A549 (cell line): ENCODE measurements at regions not wholly inside any gene's neighbourhood (a gene's known extent, or its start where the extent isn't known, plus 50 kb on each side); places are given as distances from the start of the nearest gene placed in this dataset.

Experiments
- ATAC-seq, 2 experiments: fragments of 200-7000 bp in 1 of 2; fragments of >200 bp in 1 of 2; cut with Nextera tagmentation in 1 of 2; cut with Tn5 transposase in 1 of 2; 3 replicates each; pipeline versions ENCODE4 v1.8.0 to v1.9.1; 2018 to 2020; ENCODE audit warnings: mild to moderate bottlenecking in 1 of 2, moderate library complexity in 1 of 2
- CTCF ChIA-PET: fragments of 300-600 bp; sonication (Branson Sonifier 250); formaldehyde crosslinking; extraction: SDS; loops from one replicate; lab custom pipeline; 2021; ENCODE audit warnings: antibody characterized with exemption, inconsistent platforms; lab: Yijun Ruan, JAX
- POLR2A ChIA-PET: fragments of 350-600 bp; formaldehyde crosslinking; extraction: SDS; loops from one replicate; lab custom pipeline; 2021; ENCODE audit warnings: antibody characterized with exemption, inconsistent platforms; lab: Yijun Ruan, JAX
- DNase-seq, 2 experiments: peaks; one replicate each; pipeline versions ENCODE4 v3.0.0 to v3.0.0-alpha.2; 2011 to 2016; ENCODE audit warnings: low read depth in 1 of 2, low spot score in 1 of 2
- FAIRE-seq: peaks from 2 replicates; lab custom pipeline; 2011; peaks lifted over from hg19 to GRCh38; lab: Jason Lieb, UNC
- H3K27ac ChIP-seq, 2 experiments: fragments of >200 bp; sonication (Bioruptor Twin); formaldehyde crosslinking; 3 replicates each; pipeline ENCODE4 v1.5.1; 2016 to 2017
- H3K4me1 ChIP-seq: fragments of >200 bp; sonication (Bioruptor Twin); formaldehyde crosslinking; 3 replicates; pipeline ENCODE4 v1.6.1; 2016
- H3K4me2 ChIP-seq: fragments of >200 bp; sonication (Bioruptor Twin); formaldehyde crosslinking; 3 replicates; pipeline ENCODE4 v1.6.1; 2016
- H3K4me3 ChIP-seq: fragments of >200 bp; sonication (Bioruptor Twin); formaldehyde crosslinking; 3 replicates; pipeline ENCODE4 v1.5.1; 2016
- H3K9me3 ChIP-seq: fragments of >200 bp; sonication (Bioruptor Twin); formaldehyde crosslinking; 3 replicates; pipeline ENCODE4 v1.6.1; 2016
- BCL3 ChIP-seq: fragments of >200 bp; sonication (Bioruptor Twin); formaldehyde crosslinking; IDR thresholded peaks from 3 replicates; pipeline ENCODE4 v1.6.1; 2016
- CBX8 ChIP-seq: fragments of 200-600 bp; sonication (generic); IDR thresholded peaks from 2 replicates; pipeline ENCODE4 v1.6.1; 2016
- CTCF ChIP-seq: fragments of >200 bp; sonication (Bioruptor Twin); formaldehyde crosslinking; IDR thresholded peaks from 3 replicates; pipeline ENCODE4 v1.5.1; 2016
- EHF ChIP-seq: fragments of 250-450 bp; sonication (Bioruptor Pico); IDR thresholded peaks from 2 replicates; pipeline ENCODE4 v1.5.0; 2020; ENCODE audit warnings: mild to moderate bottlenecking
- EP300 ChIP-seq, 2 experiments: fragments of >200 bp; sonication (Bioruptor Twin); formaldehyde crosslinking; IDR thresholded peaks; 2 replicates in 1 of 2; 3 replicates in 1 of 2; pipeline ENCODE4 v1.6.1; 2016 to 2017
- FOXS1 ChIP-seq: fragments of 250-450 bp; sonication (Bioruptor Pico); IDR thresholded peaks from 2 replicates; pipeline ENCODE4 v1.5.0; 2020; ENCODE audit warnings: mild to moderate bottlenecking, moderate library complexity
- HEYL ChIP-seq: fragments of 250-450 bp; sonication (Bioruptor Pico); IDR thresholded peaks from 2 replicates; pipeline ENCODE4 v1.8.0; 2021; ENCODE audit warnings: mild to moderate bottlenecking, moderate library complexity
- HMGXB4 ChIP-seq: fragments of 250-450 bp; sonication (Bioruptor Pico); IDR thresholded peaks from 2 replicates; pipeline ENCODE4 v1.5.0; 2021; ENCODE audit warnings: mild to moderate bottlenecking, moderate library complexity, borderline replicate concordance
- KDM1A ChIP-seq: fragments of 200-600 bp; sonication (generic); IDR thresholded peaks from 2 replicates; pipeline ENCODE4 v1.6.1; 2016; ENCODE audit warnings: low read depth, mild to moderate bottlenecking
- MYC ChIP-seq: IDR thresholded peaks from 2 replicates; pipeline ENCODE4 v1.6.1; 2012; ENCODE audit warnings: mild to moderate bottlenecking, inconsistent platforms, low read length, improper control_type of control experiment, borderline replicate concordance
- NFE2L2 ChIP-seq: fragments of 150-350 bp; conservative IDR thresholded peaks from 2 replicates; pipeline ENCODE4 v1.6.1; 2014; ENCODE audit warnings: low read length
- NPAS2 ChIP-seq: fragments of 250-450 bp; sonication (Bioruptor Pico); IDR thresholded peaks from 2 replicates; pipeline ENCODE4 v1.8.0; 2022; ENCODE audit warnings: mild to moderate bottlenecking, moderate library complexity, borderline replicate concordance
- PBX3 ChIP-seq: IDR thresholded peaks from 2 replicates; pipeline ENCODE4 v1.6.1; 2012
- POLR2A ChIP-seq: IDR thresholded peaks from 2 replicates; pipeline ENCODE4 v1.6.1; 2012; ENCODE audit warnings: mild to moderate bottlenecking, low read length
- RARB ChIP-seq: fragments of 250-450 bp; sonication (Bioruptor Pico); IDR thresholded peaks from 2 replicates; pipeline ENCODE4 v1.8.0; 2021; ENCODE audit warnings: mild to moderate bottlenecking, moderate library complexity
- RNF2 ChIP-seq: fragments of 200-600 bp; sonication (generic); IDR thresholded peaks from 2 replicates; pipeline ENCODE4 v1.6.1; 2016; ENCODE audit warnings: low read depth, mild to moderate bottlenecking, antibody characterized with exemption, moderate library complexity, borderline replicate concordance
- TFCP2L1 ChIP-seq: fragments of 250-450 bp; sonication (Bioruptor Pico); IDR thresholded peaks from 2 replicates; pipeline ENCODE4 v1.5.0; 2021; ENCODE audit warnings: mild to moderate bottlenecking
- ZC3H11A ChIP-seq: fragments of 450-650 bp; IDR thresholded peaks from 2 replicates; pipeline ENCODE4 v1.6.1; 2014; ENCODE audit warnings: antibody characterized with exemption, mild to moderate bottlenecking
- WGBS: methylation state at CpG from one replicate; pipeline ENCODE4 v1.1.6; 2017; ENCODE audit errors: missing lambda C conversion rate; 5-methylcytosine and 5-hydroxymethylcytosine counted together

GRCh38 chr12:127742231-127742630, 524.7 kb upstream of the TMEM132C start:
- 35% methylated on average over 8 of the region's 8 CpGs for WGBS
- CTCF ChIA-PET = no interaction called here
- Histone ChIP-seq H3K4me2 (no peak overlapping the region), H3K27ac (no peak overlapping the region)
- no peak for TF ChIP-seq RARB (CRISPR knock-in tag)
- TF ChIP-seq MYC = no peak
- TF ChIP-seq FOXS1 (CRISPR knock-in tag) = no peak
- no peak for TF ChIP-seq PBX3
- TF ChIP-seq TFCP2L1 (CRISPR knock-in tag) = no peak
- TF ChIP-seq NPAS2 (CRISPR knock-in tag) = no peak
- TF ChIP-seq ZC3H11A = no peak
- TF ChIP-seq, all 56 proteins: peak for 0
- FAIRE-seq (no peak), ATAC-seq (no peak), DNase-seq (no peak)
- Histone ChIP-seq H3K4me3 (no peak overlapping the region), H3K9me3 (no peaks in the 10 kb centered on the region), H3K4me1 (no peaks in the 10 kb centered on the region)
- POLR2A ChIA-PET = no interaction called here

- CTCF ChIA-PET = no interaction called here
These were observed 521.3 kb upstream of the TMEM132C start for GRCh38 chr12:127745469-127746212.

More at GRCh38 chr12:127745469-127746212, 521.3 kb upstream of the TMEM132C start:
- TF ChIP-seq HMGXB4 (CRISPR knock-in tag) = no peak
- TF ChIP-seq BCL3 = no peak
- no peak for TF ChIP-seq CTCF
- no peak for TF ChIP-seq ZC3H11A
- no peak for TF ChIP-seq POLR2A
- TF ChIP-seq RNF2 = no peak
- no peak for TF ChIP-seq NFE2L2
- no peak for TF ChIP-seq KDM1A
- TF ChIP-seq EP300 (IDR thresholded peaks at IDR 0.05) = no peak
- no peak for TF ChIP-seq CBX8
- TF ChIP-seq EHF = no peak
- no peak for TF ChIP-seq HEYL (CRISPR knock-in tag)
- DNase-seq (no peak), ATAC-seq (no peak), FAIRE-seq (no peak)
- POLR2A ChIA-PET = no interaction called here
- no peaks in the 10 kb centered on the region for H3K4me1 ChIP-seq
- H3K9me3 ChIP-seq = no peaks in the 10 kb centered on the region; the same call in 2 of the 3 replicates
- WGBS = 30% methylated on average over 9 of the region's 9 CpGs
- H3K4me3 ChIP-seq = no peak overlapping the region
- H3K27ac ChIP-seq = no peak overlapping the region
- no peak overlapping the region for H3K4me2 ChIP-seq
